ENCODE measurements at regions not wholly inside any gene's neighbourhood (a gene's known extent, or its start where the extent isn't known, plus 50 kb on each side); places are given as distances from the start of the nearest gene placed in this dataset.
A peak's percentile ranks its signal among the peaks of the same experiment; 100 is the strongest.
"Not testable (repeated sequence)": the region's sequence is repeated elsewhere in the genome, so short reads cannot be mapped to it uniquely, and the experiment has no call there.

DNA sequence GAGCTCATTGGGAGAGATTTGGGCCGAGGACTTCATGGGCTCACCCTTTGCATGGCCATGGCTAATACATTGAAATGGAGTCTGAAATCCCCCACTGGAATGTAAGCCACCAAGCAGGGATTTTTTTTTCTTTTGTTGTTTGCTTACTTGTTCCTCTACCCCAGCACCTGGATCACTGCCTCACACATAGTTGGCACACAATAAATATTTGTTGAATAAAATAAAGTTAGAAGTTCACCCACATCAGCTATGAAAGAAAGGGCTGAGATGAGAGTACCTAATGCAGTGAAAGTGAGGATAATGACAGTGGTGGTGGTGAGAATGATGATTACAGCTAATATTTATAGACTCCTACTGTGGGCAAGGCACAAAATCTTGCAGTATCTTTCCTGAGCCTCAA lies 98.1 kb upstream of the ANXA1 start:
- DNase-seq, result no peak

- no peak for DNase-seq
Observed at GRCh38 chr9:73050887-73051550, 98.2 kb upstream of the ALDH1A1 start.

GRCh38 chr9:73050065-73050816 lies 97.4 kb upstream of the ALDH1A1 start:
- no peak for DNase-seq

DNA sequence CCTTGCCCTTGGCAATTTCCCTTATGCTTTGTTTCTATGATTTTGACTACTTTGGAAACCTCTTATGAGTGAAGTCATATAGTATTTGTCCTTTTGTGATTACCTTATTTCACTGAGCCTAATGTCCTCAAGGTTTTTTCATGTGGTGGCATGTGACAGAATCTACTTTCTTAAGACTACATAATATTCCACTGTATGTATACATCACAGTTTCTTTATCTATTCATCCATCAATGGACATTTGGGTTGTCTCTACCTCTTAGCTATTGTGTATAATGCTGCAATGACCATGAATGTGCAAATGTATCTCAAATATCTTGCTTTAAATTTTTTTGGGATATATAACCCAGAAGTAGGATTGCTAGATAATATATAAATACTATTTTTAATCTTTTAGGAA lies 96.4 kb upstream of the ALDH1A1 start:
- DNase-seq, result no peak

DNA sequence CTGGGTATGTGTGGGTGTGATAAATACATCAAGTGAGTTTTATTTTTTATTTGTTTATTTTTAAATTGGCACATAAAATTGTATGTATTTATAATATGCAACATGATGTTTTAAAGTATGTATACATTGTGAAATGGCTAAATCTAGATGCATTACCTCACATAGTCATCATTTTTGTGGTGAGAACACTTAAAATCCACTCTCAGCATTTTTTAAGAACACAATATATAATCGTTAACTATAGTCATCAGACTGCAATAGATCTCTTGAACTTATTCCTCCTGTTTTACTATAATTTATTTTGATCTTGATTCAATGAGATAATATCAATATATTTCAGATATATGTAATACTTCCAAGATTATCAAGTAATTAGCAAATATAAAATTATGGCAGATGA lies 93.9 kb upstream of the ALDH1A1 start:
- DNase-seq, result no peak

GRCh38 chr9:73044776-73045175 lies 91.9 kb upstream of the ALDH1A1 start:
- DNase-seq, result not testable (repeated sequence)

GRCh38 chr9:73042155-73042554 lies 89.3 kb upstream of the ALDH1A1 start:
- DNase-seq, result no peak

- no peak for DNase-seq
Observed at GRCh38 chr9:73039271-73040263, 86.7 kb upstream of the ALDH1A1 start.

DNA sequence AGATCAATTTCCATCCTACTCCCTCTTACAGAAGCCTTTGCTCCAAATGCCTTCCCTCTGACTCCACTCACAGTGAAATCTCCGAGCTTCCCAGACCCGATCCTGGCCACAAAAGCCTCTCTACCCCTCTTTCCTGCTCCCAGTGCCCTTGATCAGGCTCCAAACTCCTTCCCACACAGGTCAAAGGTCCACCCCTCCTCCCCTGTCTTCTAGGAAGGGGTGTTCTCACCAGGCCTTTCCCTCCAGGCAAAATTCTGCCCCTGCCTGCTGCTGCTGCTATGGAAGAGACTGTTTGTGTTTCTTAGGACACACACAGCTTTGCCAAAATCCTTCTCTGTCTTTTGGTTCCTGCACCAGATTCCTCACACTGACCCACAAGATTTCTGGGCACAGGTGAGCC lies 85.8 kb upstream of the ALDH1A1 start:
- DNase-seq, result no peak

DNA sequence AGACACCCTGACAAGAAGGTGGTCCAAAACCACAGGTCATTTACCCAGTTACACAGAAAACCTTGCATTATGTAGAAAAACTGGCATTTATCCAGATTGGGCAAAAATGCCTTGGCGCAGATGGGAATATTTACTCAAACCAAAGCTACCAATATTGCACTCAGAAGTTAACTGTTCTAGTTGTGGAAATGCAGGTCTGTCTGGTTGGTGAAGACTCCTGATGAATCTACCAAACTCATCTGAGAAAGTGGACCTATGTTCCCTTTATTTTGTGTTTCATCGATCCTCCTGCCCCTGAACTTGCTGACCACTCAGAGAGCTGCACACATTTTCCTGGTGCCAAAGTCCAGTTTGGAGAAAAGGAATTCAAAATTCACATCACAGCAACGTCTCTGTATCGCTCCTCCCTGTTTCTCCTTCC lies 85.2 kb upstream of the ALDH1A1 start:
- no peak for DNase-seq

- no peak for DNase-seq
Observed at GRCh38 chr9:73037613-73038012, 84.8 kb upstream of the ALDH1A1 start.

DNA sequence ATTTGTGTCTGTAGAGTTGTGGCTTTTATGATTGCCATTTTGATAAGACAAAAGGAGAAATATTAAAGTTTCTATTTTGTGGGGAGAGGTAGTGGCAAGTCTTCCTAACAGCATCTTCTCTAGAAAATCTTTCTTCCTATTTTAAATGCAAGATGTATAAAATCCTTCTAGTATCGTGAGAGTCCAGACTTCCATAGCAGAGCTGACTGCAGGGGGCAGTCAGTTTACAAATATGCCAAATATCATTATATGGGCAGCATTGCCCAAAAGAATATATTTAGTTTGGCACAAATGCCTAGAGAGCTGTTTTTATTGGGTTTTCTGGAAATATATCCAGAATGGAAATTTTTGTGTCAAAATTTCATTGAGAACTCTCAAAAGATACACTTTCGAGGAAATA lies 82.1 kb upstream of the ALDH1A1 start:
- DNase-seq, result no peak

DNA sequence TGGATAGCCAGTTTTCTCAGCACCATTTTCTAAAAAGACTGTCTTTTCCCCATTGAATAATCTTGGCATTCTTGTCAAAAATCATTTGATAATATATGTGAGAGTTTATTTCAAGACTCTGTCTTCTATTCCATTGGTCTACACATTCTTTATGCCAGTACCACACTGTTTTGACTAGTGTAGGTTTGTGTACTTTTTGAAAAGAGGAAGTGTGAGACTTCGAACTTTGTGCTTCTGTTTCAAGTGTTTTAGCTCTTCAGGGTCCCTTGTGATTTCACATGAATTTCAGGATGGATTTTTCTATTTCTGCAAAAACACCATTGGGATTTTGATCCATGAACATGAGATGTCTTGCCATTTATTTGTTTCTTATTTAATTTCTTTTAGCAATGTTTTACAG lies 78.5 kb upstream of the ALDH1A1 start:
- DNase-seq, result no peak

GRCh38 chr9:73030370-73031030 lies 77.6 kb upstream of the ALDH1A1 start:
- DNase-seq, result no peak

- DNase-seq, result no peak
Observed at GRCh38 chr9:73029346-73029745, 76.5 kb upstream of the ALDH1A1 start.

- DNase-seq, result no peak
Observed at GRCh38 chr9:73026375-73026774, 73.5 kb upstream of the ALDH1A1 start.

GRCh38 chr9:73024601-73025034 lies 71.8 kb upstream of the ALDH1A1 start:
- no peak for DNase-seq

DNA sequence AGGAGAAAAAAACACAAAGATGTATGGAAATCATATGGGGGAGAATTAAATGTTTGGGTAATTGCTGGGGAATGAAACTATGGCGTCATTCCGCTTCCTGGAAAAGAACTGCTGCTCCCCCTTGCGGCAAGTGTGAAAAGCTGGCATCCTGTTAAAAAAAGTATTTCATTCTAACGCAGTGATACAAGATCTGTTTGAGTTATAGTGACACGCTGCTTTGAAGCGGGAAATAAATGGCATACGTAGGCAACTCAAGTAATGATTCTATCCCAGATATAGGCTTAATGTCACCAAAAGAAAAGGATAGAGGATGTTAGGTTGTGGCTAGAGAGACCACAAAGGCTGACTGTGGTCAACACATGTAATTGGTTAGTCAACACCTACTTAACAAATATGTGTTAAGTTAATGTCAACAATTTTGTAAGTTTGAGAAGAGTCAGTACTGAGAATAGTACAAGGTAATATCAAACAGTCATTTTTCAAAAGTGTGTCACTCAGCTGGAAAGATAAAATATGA lies 70.2 kb upstream of the ALDH1A1 start:
- peak; percentile 32 for DNase-seq

DNA sequence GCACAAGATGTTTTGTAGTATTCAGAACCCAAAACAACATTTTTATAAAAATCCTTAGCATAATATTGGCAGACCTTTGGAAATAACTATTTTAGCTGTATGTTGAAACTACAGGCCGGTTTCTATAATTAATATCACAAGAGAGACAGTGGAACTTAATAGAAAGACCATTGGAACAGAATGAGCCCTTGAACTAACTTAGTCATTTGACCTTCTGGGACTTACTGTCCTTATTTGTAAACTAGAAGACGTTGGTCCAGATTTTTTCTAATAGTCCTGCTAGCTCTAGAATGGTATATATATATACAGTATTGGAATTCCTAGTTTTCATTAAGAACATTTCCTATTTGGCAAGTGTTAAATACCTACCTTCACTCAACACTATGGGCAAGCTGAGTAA lies 69.5 kb upstream of the ALDH1A1 start:
- no peak for DNase-seq

- DNase-seq, result no peak
Observed at GRCh38 chr9:73020877-73021276, 68.0 kb upstream of the ALDH1A1 start.

DNA sequence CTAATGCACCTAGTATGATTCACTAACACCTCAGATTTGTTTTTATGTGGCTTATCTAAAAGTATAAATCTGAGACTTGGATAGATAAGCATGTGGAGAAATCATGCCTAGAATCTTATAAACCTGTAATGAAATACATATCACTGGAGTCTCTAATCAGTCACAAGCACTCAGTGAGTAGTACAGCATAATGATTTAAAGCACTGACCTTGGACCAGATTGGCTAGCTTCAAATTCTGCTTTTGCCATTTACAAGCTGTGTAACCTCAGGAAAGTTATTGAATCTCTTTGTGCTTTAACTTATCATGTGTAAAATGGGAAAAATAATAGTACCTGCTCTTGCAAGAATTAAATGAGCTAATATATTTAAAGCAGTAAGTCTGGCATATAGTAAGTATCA lies 61.2 kb upstream of the ALDH1A1 start:
- no peak for DNase-seq

DNA sequence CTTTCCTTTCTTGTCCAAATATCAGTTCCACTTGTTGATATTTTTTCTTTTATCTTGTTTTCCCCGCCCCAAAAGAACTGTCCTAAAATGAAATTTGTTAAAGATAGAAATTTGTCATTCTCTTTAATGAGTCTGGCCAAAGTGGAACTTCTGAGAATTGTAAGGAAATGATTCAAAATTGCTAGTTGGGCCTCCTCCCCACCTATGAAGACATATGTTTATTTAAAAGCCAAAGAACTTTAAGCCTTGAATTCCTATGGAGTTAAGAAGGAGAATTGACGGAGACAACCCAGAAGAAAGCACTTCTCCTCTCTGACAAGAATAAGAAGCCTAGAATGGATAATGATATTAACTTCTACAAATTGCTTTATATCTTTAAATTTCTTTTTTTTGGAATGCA lies 59.1 kb upstream of the ALDH1A1 start:
- DNase-seq, result no peak
